ENCODE measurements at regions not wholly inside any gene's neighbourhood (a gene's known extent, or its start where the extent isn't known, plus 50 kb on each side); places are given as distances from the start of the nearest gene placed in this dataset.

- H3K27ac ChIP-seq (ENCODE audit: low read depth, low read length): no peak overlapping the region
- no peaks in the 10 kb centered on the region for H3K79me2 ChIP-seq (ENCODE audit: insufficient read depth, low read length)
- no peak for DNase-seq (ENCODE audit: low read depth, low spot score)
- no peaks in the 10 kb centered on the region for H3K27me3 ChIP-seq (ENCODE audit: insufficient read depth, low read length)
- H3K9ac ChIP-seq (ENCODE audit: low read length): no peak overlapping the region
- BruUV-seq (replicated peaks): no TSS peak
- H3K9me2 ChIP-seq (ENCODE audit: insufficient read depth): no peaks in the 10 kb centered on the region
- no peaks in the 10 kb centered on the region for H3K36me3 ChIP-seq (ENCODE audit: control insufficient read depth in 1 of 2, insufficient read depth in 2 of 2, low read length in 2 of 2)
- no peak for TF ChIP-seq SIN3A (IDR thresholded peaks at IDR 0.05; ENCODE audit: low read depth)
- TF ChIP-seq REST (IDR thresholded peaks at IDR 0.05; ENCODE audit: low read depth): no peak
- no peaks in the 10 kb centered on the region for H4K20me1 ChIP-seq (ENCODE audit: insufficient read depth)
- no peak overlapping the region for H3K4me3 ChIP-seq (replicated peaks in 1 of 2; ENCODE audit: low read depth in 1 of 2, low read length in 2 of 2)
- CTCF ChIA-PET: no interaction called here
- POLR2A ChIA-PET: no interaction called here
- H3K9me3 ChIP-seq (ENCODE audit: control insufficient read depth in 1 of 2, insufficient read depth in 1 of 2, low read depth in 1 of 2, low read length in 2 of 2): no peaks in the 10 kb centered on the region
- H3K4me2 ChIP-seq (ENCODE audit: low read length): no peak overlapping the region
- ATAC-seq: no peak
- intact Hi-C loops (cut with micrococcal nuclease): no loop called here
- RAD21 ChIA-PET (ENCODE audit: low non-redundant PET in 1 of 2, low total read pairs in 2 of 2, uncharacterized antibody in 2 of 2, unreplicated experiment in 2 of 2): no interaction called here
- no peak overlapping the region for H2AFZ ChIP-seq (ENCODE audit: low read depth, low read length, poor library complexity, severe bottlenecking)
- H3K4me1 ChIP-seq (ENCODE audit: control insufficient read depth in 1 of 2, insufficient read depth in 2 of 2, low read length in 2 of 2): no peaks in the 10 kb centered on the region
Measured at GRCh38 chr10:78993261-78993945, 75.4 kb upstream of the ZMIZ1 start.

GRCh38 chr10:78995987-78996791 is 72.6 kb upstream of the ZMIZ1 start:
- no TSS peak for BruUV-seq (replicated peaks)
- no peak for DNase-seq (ENCODE audit: low read depth, low spot score)
- TF ChIP-seq POLR2A (IDR thresholded peaks at IDR 0.05; ENCODE audit: borderline replicate concordance, extremely low read depth, insufficient read depth, insufficient read length) (no peak), POLR2AphosphoS5 (IDR thresholded peaks at IDR 0.05; ENCODE audit: low read depth, low read length) (no peak), EZH2phosphoT487 (IDR thresholded peaks at IDR 0.05; ENCODE audit: borderline replicate concordance) (no peak), YY1 (IDR thresholded peaks at IDR 0.05; ENCODE audit: extremely low read depth, insufficient replicate concordance, low read depth, low read length) (no peak), CTCF (IDR thresholded peaks at IDR 0.05 in 2 of 3, conservative IDR thresholded peaks at IDR 0.05 in 1 of 3; ENCODE audit: borderline replicate concordance in 1 of 3, insufficient read depth in 1 of 3, low read depth in 2 of 3, low read length in 2 of 3) (no peak), ATF3 (IDR thresholded peaks at IDR 0.05) (no peak), CEBPB (IDR thresholded peaks at IDR 0.05; ENCODE audit: low read depth) (no peak), SRF (IDR thresholded peaks at IDR 0.05; ENCODE audit: low read depth) (no peak)

More at GRCh38 chr10:78995987-78996791, 72.6 kb upstream of the ZMIZ1 start:
- ChIA-PET POLR2A (no interaction called here), RAD21 (ENCODE audit: low non-redundant PET in 1 of 2, low total read pairs in 2 of 2, uncharacterized antibody in 2 of 2, unreplicated experiment in 2 of 2) (no interaction called here), CTCF (no interaction called here)
- H3K36me3 ChIP-seq (ENCODE audit: control insufficient read depth in 1 of 2, insufficient read depth in 2 of 2, low read length in 2 of 2): no peaks in the 10 kb centered on the region
- no peak overlapping the region for H3K4me2 ChIP-seq (ENCODE audit: low read length)
- no peak overlapping the region for H3K9ac ChIP-seq (ENCODE audit: low read length)
- no peaks in the 10 kb centered on the region for H3K9me3 ChIP-seq (ENCODE audit: control insufficient read depth in 1 of 2, insufficient read depth in 1 of 2, low read depth in 1 of 2, low read length in 2 of 2)
- H2AFZ ChIP-seq (ENCODE audit: low read depth, low read length, poor library complexity, severe bottlenecking): no peak overlapping the region
- intact Hi-C loops (cut with micrococcal nuclease): no loop called here
- H4K20me1 ChIP-seq (ENCODE audit: insufficient read depth): no peaks in the 10 kb centered on the region
- no peaks in the 10 kb centered on the region for H3K27me3 ChIP-seq (ENCODE audit: insufficient read depth, low read length)
- no peak overlapping the region for H3K27ac ChIP-seq (ENCODE audit: low read depth, low read length)
- no peak overlapping the region for H3K4me3 ChIP-seq (replicated peaks in 1 of 2; ENCODE audit: low read depth in 1 of 2, low read length in 2 of 2)
- no peaks in the 10 kb centered on the region for H3K9me2 ChIP-seq (ENCODE audit: insufficient read depth)
- ATAC-seq: no peak
- H3K4me1 ChIP-seq (ENCODE audit: control insufficient read depth in 1 of 2, insufficient read depth in 2 of 2, low read length in 2 of 2): no peaks in the 10 kb centered on the region
- H3K79me2 ChIP-seq (ENCODE audit: insufficient read depth, low read length): no peaks in the 10 kb centered on the region

Data from HCT116 (cell line).